BJ (cell line): ENCODE measurements at regions not wholly inside any gene's neighbourhood (a gene's known extent, or its start where the extent isn't known, plus 50 kb on each side); places are given as distances from the start of the nearest gene placed in this dataset.
"Not testable (repeated sequence)": the region's sequence is repeated elsewhere in the genome, so short reads cannot be mapped to it uniquely, and the experiment has no call there.

Experiments
- CTCF ChIA-PET: fragments of 350-600 bp; formaldehyde crosslinking; extraction: SDS; loops from one replicate; lab custom pipeline; 2021; ENCODE audit warnings: antibody characterized with exemption, inconsistent platforms; lab: Yijun Ruan, JAX
- POLR2A ChIA-PET: fragments of 300-600 bp; sonication (Branson Sonifier 250); formaldehyde crosslinking; extraction: SDS; loops from one replicate; lab custom pipeline; 2021; ENCODE audit warnings: antibody characterized with exemption; lab: Charles Lee
- DNase-seq: peaks from one replicate; pipeline ENCODE4 v3.0.0-alpha.2; 2011; ENCODE audit warnings: low read depth
- H3K27me3 ChIP-seq: 2 replicates; pipeline ENCODE4 v1.6.0; 2011; ENCODE audit warnings: low read length; ENCODE audit not compliant: control insufficient read depth, insufficient read depth
- H3K36me3 ChIP-seq: 2 replicates; pipeline ENCODE4 v1.5.1; 2011; ENCODE audit warnings: low read length; ENCODE audit not compliant: control insufficient read depth, insufficient read depth
- H3K4me3 ChIP-seq: 2 replicates; pipeline ENCODE4 v1.5.1; 2011; ENCODE audit warnings: low read depth, mild to moderate bottlenecking, control low read depth, low read length
- CTCF ChIP-seq: IDR thresholded peaks from 2 replicates; pipeline ENCODE4 v1.5.1; 2011; ENCODE audit warnings: low read depth, mild to moderate bottlenecking, control low read depth, inconsistent platforms, low read length, moderate library complexity; ENCODE audit not compliant: insufficient read depth

GRCh38 chr5:27450607-27451006 lies 412.2 kb upstream of the CDH9 start:
- TF ChIP-seq CTCF = no peak
- no peak for DNase-seq
- ChIA-PET CTCF (no interaction called here), POLR2A (no interaction called here)
- Histone ChIP-seq H3K4me3 (no peak overlapping the region), H3K36me3 (no peaks in the 10 kb centered on the region), H3K27me3 (no peaks in the 10 kb centered on the region)

GRCh38 chr5:27439383-27439782 lies 401.0 kb upstream of the CDH9 start:
- CTCF ChIA-PET, POLR2A ChIA-PET, DNase-seq, H3K27me3 ChIP-seq, H3K4me3 ChIP-seq, H3K36me3 ChIP-seq: not testable (repeated sequence)

- ChIA-PET CTCF (no interaction called here), POLR2A (no interaction called here)
- Histone ChIP-seq H3K27me3 (no peaks in the 10 kb centered on the region), H3K4me3 (no peak overlapping the region), H3K36me3 (no peaks in the 10 kb centered on the region)
- TF ChIP-seq CTCF = no peak
- no peak for DNase-seq
Measured at GRCh38 chr5:27437594-27438200, 399.3 kb upstream of the CDH9 start.

GRCh38 chr5:27434335-27434734 lies 395.9 kb upstream of the CDH9 start:
- ChIA-PET CTCF (no interaction called here), POLR2A (no interaction called here)
- Histone ChIP-seq H3K36me3 (no peaks in the 10 kb centered on the region), H3K4me3 (no peak overlapping the region), H3K27me3 (no peaks in the 10 kb centered on the region)
- no peak for TF ChIP-seq CTCF
- no peak for DNase-seq

- no peaks in the 10 kb centered on the region for H3K36me3 ChIP-seq
- CTCF ChIA-PET = no interaction called here
- TF ChIP-seq CTCF = no peak
- H3K4me3 ChIP-seq = no peak overlapping the region
- no peak for DNase-seq
- POLR2A ChIA-PET = no interaction called here
- no peaks in the 10 kb centered on the region for H3K27me3 ChIP-seq
Measured at GRCh38 chr5:27414099-27414498, 375.7 kb upstream of the CDH9 start.

GRCh38 chr5:27412384-27412783 lies 374.0 kb upstream of the CDH9 start:
- Histone ChIP-seq H3K36me3 (no peaks in the 10 kb centered on the region), H3K4me3 (no peak overlapping the region), H3K27me3 (no peaks in the 10 kb centered on the region)
- no peak for DNase-seq
- CTCF ChIA-PET = no interaction called here
- no peak for TF ChIP-seq CTCF
- POLR2A ChIA-PET = no interaction called here
